ENCODE measurements at regions not wholly inside any gene's neighbourhood (a gene's known extent, or its start where the extent isn't known, plus 50 kb on each side); places are given as distances from the start of the nearest gene placed in this dataset.
"Not testable (repeated sequence)": the region's sequence is repeated elsewhere in the genome, so short reads cannot be mapped to it uniquely, and the experiment has no call there.

GRCh38 chr2:167342769-167343168 is 454.5 kb downstream of the XIRP2 start:
- DNase-seq (ENCODE audit: low spot score), result no peak

- DNase-seq (ENCODE audit: low spot score), result no peak
Observed at GRCh38 chr2:167340322-167340721, 452.0 kb downstream of the XIRP2 start.

- DNase-seq (ENCODE audit: low spot score), result no peak
Observed at GRCh38 chr2:167336213-167336612, 447.9 kb downstream of the XIRP2 start.

- DNase-seq (ENCODE audit: low spot score), result peak; percentile 43
Observed at GRCh38 chr2:167335541-167335992, 447.3 kb downstream of the XIRP2 start.

GRCh38 chr2:167334146-167334742 is 446.0 kb downstream of the XIRP2 start:
- DNase-seq (ENCODE audit: low spot score), result peak; percentile 7

GRCh38 chr2:167333245-167333644 is 445.0 kb downstream of the XIRP2 start:
- no peak for DNase-seq (ENCODE audit: low spot score)

- no peak for DNase-seq (ENCODE audit: low spot score)
Observed at GRCh38 chr2:167332358-167332757, 444.1 kb downstream of the XIRP2 start.

GRCh38 chr2:167331636-167332232 is 443.5 kb downstream of the XIRP2 start:
- no peak for DNase-seq (ENCODE audit: low spot score)

GRCh38 chr2:167328808-167329207 is 440.5 kb downstream of the XIRP2 start:
- not testable (repeated sequence) for DNase-seq (ENCODE audit: low spot score)

GRCh38 chr2:167322795-167323194 is 434.5 kb downstream of the XIRP2 start:
- DNase-seq (ENCODE audit: low spot score), result no peak

GRCh38 chr2:167318581-167318980 is 430.3 kb downstream of the XIRP2 start:
- DNase-seq (ENCODE audit: low spot score), result no peak

- DNase-seq (ENCODE audit: low spot score), result no peak
Observed at GRCh38 chr2:167310442-167310841, 422.2 kb downstream of the XIRP2 start.

All from LoVo (cell line).